ENCODE measurements at regions not wholly inside any gene's neighbourhood (a gene's known extent, or its start where the extent isn't known, plus 50 kb on each side); places are given as distances from the start of the nearest gene placed in this dataset.

DNA sequence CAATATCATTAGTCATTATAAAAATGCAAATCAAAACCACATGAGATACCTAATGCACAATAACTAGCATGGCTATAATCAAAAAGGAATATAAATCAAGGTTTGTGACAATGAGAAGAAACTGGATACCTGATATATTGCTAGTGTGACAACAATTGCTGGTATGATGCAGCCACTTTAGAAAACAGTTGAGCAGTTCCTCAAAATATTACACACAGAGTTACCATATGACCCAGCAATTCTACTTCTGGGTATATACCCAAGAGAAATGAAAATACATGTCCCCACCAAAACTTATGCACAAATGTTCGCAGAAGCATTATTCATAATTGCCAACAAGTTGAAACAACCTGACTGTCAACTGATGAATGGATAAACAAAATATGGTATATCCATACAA is 339.7 kb upstream of the POU5F2 start:
- peaks cover 0 to 11% of the 10 kb centered on the region in 2 donors for H3K4me1 ChIP-seq
- H3K9me3 ChIP-seq, result no peaks in the 10 kb centered on the region
- H3K36me3 ChIP-seq, result no peaks in the 10 kb centered on the region
- TF ChIP-seq, protein P1, sequence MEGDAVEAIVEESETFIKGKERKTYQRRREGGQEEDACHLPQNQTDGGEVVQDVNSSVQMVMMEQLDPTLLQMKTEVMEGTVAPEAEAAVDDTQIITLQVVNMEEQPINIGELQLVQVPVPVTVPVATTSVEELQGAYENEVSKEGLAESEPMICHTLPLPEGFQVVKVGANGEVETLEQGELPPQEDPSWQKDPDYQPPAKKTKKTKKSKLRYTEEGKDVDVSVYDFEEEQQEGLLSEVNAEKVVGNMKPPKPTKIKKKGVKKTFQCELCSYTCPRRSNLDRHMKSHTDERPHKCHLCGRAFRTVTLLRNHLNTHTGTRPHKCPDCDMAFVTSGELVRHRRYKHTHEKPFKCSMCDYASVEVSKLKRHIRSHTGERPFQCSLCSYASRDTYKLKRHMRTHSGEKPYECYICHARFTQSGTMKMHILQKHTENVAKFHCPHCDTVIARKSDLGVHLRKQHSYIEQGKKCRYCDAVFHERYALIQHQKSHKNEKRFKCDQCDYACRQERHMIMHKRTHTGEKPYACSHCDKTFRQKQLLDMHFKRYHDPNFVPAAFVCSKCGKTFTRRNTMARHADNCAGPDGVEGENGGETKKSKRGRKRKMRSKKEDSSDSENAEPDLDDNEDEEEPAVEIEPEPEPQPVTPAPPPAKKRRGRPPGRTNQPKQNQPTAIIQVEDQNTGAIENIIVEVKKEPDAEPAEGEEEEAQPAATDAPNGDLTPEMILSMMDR (IDR thresholded peaks at IDR 0.05), result no peak
- H3K27ac ChIP-seq, result no peak overlapping the region
- H3K4me3 ChIP-seq, result no peak overlapping the region
- no peak for DNase-seq (ENCODE audit: low spot score)
- H3K27me3 ChIP-seq, result no peaks in the 10 kb centered on the region

DNA sequence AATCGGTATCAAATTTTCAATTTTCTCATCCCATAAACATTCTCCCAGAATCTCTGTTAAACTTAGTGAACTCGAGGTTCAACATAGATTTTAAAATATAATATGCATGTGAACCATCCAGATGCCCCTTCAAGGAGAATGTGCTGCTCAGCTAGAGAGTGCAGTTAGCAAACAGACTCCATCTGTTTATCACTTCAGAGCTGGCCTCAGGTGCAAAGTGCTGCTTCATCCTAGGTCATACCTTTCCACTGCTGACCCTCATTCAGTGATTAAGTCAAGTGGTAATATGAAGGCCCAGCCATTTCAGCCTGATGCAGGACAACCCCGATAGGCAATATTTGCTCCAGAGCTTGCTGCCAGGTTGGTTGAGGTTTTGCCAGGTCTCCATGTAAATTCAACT is 339.0 kb upstream of the POU5F2 start:
- Histone ChIP-seq H3K36me3 (no peaks in the 10 kb centered on the region), H3K4me3 (no peak overlapping the region), H3K27ac (no peak overlapping the region), H3K27me3 (no peaks in the 10 kb centered on the region), H3K9me3 (no peaks in the 10 kb centered on the region), H3K4me1 (peaks cover 0 to 11% of the 10 kb centered on the region in 2 donors)
- no peak for DNase-seq (ENCODE audit: low spot score)
- TF ChIP-seq, protein P1 (IDR thresholded peaks at IDR 0.05), result no peak

DNA sequence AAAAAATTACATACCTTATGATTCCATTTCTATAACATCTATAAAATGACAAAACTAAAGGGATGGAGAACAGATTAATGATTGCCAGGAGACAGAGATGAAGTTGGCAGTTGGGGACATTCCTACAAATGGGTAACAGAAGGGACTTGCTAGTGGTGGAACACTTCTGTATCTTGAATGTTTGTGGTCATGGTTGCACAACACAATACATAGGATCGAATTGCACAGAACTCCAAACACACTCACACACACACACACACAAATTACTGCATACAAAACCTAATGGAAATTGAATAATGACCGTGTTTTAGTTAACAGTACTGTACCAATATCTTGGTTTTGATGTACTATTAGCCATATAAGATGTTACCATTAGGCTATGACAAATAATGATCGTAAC is 330.7 kb upstream of the POU5F2 start:
- Histone ChIP-seq H3K36me3 (no peaks in the 10 kb centered on the region), H3K4me3 (no peak overlapping the region), H3K27ac (no peak overlapping the region), H3K9me3 (peaks cover 0 to 5% of the 10 kb centered on the region in 2 donors), H3K27me3 (no peaks in the 10 kb centered on the region), H3K4me1 (no peaks in the 10 kb centered on the region)
- DNase-seq (ENCODE audit: low spot score), result no peak
- TF ChIP-seq, protein P1 (IDR thresholded peaks at IDR 0.05), result no peak

DNA sequence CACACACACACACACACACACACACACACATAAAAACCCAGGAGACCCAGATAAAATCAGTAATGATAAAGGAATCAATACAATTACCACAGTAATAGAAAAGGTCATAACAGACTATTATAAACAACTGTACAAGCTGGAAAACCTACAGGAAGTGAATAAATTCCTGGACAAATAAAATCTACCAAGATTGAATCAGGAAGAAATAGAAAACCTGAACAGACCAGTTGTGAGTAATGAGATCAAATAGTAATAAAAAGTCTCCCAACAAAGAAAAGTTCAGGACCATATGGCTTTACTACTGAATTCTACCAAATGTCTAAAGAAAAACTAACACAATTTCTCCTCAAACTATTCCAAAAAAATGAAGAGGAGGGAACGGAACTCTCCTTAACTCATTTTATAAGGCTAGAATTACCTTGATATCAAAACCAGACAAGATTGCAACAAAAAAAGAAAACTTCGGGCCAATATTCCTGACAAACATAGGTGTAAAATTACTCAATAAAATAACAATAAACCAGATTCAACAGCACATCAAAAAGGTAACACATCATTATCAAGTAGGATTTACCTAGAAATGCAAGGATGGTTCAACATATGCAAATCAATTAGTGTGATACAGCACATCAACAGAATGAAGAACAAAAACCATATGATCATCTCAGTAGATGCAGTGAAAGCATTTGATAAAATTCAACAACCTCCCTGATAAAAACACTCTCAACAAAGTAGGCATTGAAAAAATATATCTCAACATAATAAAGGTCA is 325.2 kb upstream of the POU5F2 start:
- TF ChIP-seq, protein P1 (IDR thresholded peaks at IDR 0.05), result no peak
- Histone ChIP-seq H3K27ac (no peak overlapping the region), H3K36me3 (no peaks in the 10 kb centered on the region), H3K9me3 (peaks cover 0 to 38% of the 10 kb centered on the region in 2 donors), H3K4me1 (no peaks in the 10 kb centered on the region), H3K27me3 (no peaks in the 10 kb centered on the region), H3K4me3 (no peak overlapping the region)
- DNase-seq (ENCODE audit: low spot score), result no peak

DNA sequence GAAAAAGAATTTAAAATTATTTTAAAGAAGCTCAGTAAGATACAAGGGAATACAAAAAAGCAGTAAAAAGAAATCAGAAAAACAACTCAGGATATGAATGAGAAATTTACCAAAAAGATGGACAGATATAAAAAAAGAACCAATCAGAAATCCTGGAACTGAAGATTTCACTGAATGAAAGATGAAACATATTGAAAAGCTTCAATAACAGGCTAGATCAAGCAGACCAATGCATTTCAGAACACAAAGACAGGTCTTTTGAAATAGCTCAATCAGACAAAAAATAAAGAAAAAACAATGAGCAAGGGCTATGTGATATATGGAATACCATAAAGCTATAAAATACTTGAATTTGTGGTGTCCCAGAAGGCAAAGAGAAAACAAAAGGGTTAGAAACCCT is 322.6 kb upstream of the POU5F2 start:
- no peak for DNase-seq (ENCODE audit: low spot score)
- Histone ChIP-seq H3K27ac (no peak overlapping the region), H3K27me3 (no peaks in the 10 kb centered on the region), H3K36me3 (no peaks in the 10 kb centered on the region), H3K4me1 (no peaks in the 10 kb centered on the region), H3K9me3 (peaks cover 0 to 38% of the 10 kb centered on the region in 2 donors), H3K4me3 (no peak overlapping the region)
- TF ChIP-seq, protein P1 (IDR thresholded peaks at IDR 0.05), result no peak

DNA sequence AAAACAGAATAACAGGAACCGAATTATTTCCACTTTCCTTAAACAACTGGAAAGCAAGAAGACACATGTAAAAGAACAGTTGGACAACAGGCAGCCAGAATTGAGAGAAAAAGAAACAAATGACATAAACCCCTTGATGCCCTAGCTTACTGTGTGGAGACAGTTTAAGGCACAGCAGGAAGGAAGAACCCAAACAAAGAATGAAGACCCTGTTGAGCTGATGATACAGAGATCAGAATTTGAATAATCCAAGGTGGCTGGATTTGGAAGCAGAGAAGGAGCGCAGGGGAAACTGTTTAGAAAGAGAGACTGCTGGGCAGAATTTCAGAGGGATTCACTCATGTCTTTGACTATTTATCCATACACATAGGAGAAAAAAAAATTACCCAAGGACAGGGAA is 316.3 kb upstream of the POU5F2 start:
- Histone ChIP-seq H3K36me3 (peaks cover under 1% of the 10 kb centered on the region), H3K27ac (no peak overlapping the region), H3K27me3 (no peaks in the 10 kb centered on the region), H3K4me3 (no peak overlapping the region), H3K9me3 (no peaks in the 10 kb centered on the region), H3K4me1 (no peaks in the 10 kb centered on the region)
- DNase-seq (ENCODE audit: low spot score), result no peak
- TF ChIP-seq, protein P1 (IDR thresholded peaks at IDR 0.05), result no peak
